SK-N-SH treated with all-trans-retinoic acid at 6 μM for 48 hours (cell line): ENCODE measurements at regions not wholly inside any gene's neighbourhood (a gene's known extent, or its start where the extent isn't known, plus 50 kb on each side); places are given as distances from the start of the nearest gene placed in this dataset.
"Not testable (repeated sequence)": the region's sequence is repeated elsewhere in the genome, so short reads cannot be mapped to it uniquely, and the experiment has no call there.

Source experiments
- ATAC-seq: fragments of 200-7000 bp; cut with Tn5 transposase; 3 replicates; pipeline ENCODE4 v1.9.1; 2020; ENCODE audit warnings: mild to moderate bottlenecking, moderate library complexity
- ARNTL ChIP-seq: fragments of 450-650 bp; formaldehyde crosslinking; IDR thresholded peaks from 2 replicates; pipeline ENCODE4 v1.5.0; 2020; ENCODE audit warnings: low read depth, mild to moderate bottlenecking, moderate library complexity, borderline replicate concordance
- CSDC2 ChIP-seq: fragments of 250-450 bp; sonication (Bioruptor Pico); IDR thresholded peaks from 2 replicates; pipeline ENCODE4 v1.5.0; 2020; ENCODE audit warnings: mild to moderate bottlenecking, moderate library complexity
- ESRRG ChIP-seq: fragments of 250-450 bp; sonication (Bioruptor Pico); IDR thresholded peaks from 2 replicates; pipeline ENCODE4 v1.6.1; 2021; ENCODE audit warnings: mild to moderate bottlenecking
- GLIS3 ChIP-seq: fragments of 250-450 bp; sonication (Bioruptor Pico); IDR thresholded peaks from 2 replicates; pipeline ENCODE4 v1.5.0; 2020; ENCODE audit warnings: mild to moderate bottlenecking, moderate library complexity
- ISL1 ChIP-seq: fragments of 250-450 bp; sonication (Bioruptor Pico); IDR thresholded peaks from 2 replicates; pipeline ENCODE4 v2.1.2; 2022; ENCODE audit warnings: mild to moderate bottlenecking, moderate library complexity
- OSR1 ChIP-seq: fragments of 250-450 bp; sonication (Bioruptor Pico); IDR thresholded peaks from 2 replicates; pipeline ENCODE4 v1.8.0; 2022; ENCODE audit warnings: moderate library complexity, mild to moderate bottlenecking, inconsistent platforms
- PPARA ChIP-seq: fragments of 250-450 bp; sonication (Bioruptor Pico); IDR thresholded peaks from 2 replicates; pipeline ENCODE4 v1.5.0; 2020; ENCODE audit warnings: mild to moderate bottlenecking, borderline replicate concordance
- RARB ChIP-seq: fragments of 250-450 bp; sonication (Bioruptor Pico); IDR thresholded peaks from 2 replicates; pipeline ENCODE4 v1.8.0; 2021; ENCODE audit warnings: mild to moderate bottlenecking, moderate library complexity
- SNAI2 ChIP-seq: fragments of 250-450 bp; sonication (Bioruptor Pico); IDR thresholded peaks from 2 replicates; pipeline ENCODE4 v1.5.0; 2020; ENCODE audit warnings: mild to moderate bottlenecking, moderate library complexity
- TCF4 ChIP-seq: fragments of 250-450 bp; sonication (Bioruptor Pico); IDR thresholded peaks from 2 replicates; pipeline ENCODE4 v1.8.0; 2021; ENCODE audit warnings: mild to moderate bottlenecking, moderate library complexity, borderline replicate concordance
- TOX ChIP-seq: fragments of 250-450 bp; sonication (Bioruptor Pico); IDR thresholded peaks from 2 replicates; pipeline ENCODE4 v1.8.0; 2021; ENCODE audit warnings: mild to moderate bottlenecking, moderate library complexity, borderline replicate concordance
- ZC3H10 ChIP-seq: fragments of 250-450 bp; sonication (Bioruptor Pico); IDR thresholded peaks from 2 replicates; pipeline ENCODE4 v1.5.1; 2021; ENCODE audit warnings: mild to moderate bottlenecking, moderate library complexity
- ZFP3 ChIP-seq: fragments of 250-450 bp; sonication (Bioruptor Pico); IDR thresholded peaks from 2 replicates; pipeline ENCODE4 v1.5.0; 2020; ENCODE audit warnings: mild to moderate bottlenecking, moderate library complexity
- ZFP30 ChIP-seq: fragments of 450-650 bp; formaldehyde crosslinking; IDR thresholded peaks from 2 replicates; pipeline ENCODE4 v1.5.0; 2022; ENCODE audit warnings: mild to moderate bottlenecking, moderate library complexity
- ZNF70 ChIP-seq: fragments of 450-650 bp; formaldehyde crosslinking; IDR thresholded peaks from 2 replicates; pipeline ENCODE4 v1.5.0; 2020; ENCODE audit warnings: mild to moderate bottlenecking, moderate library complexity
- ZNF8 ChIP-seq: fragments of 450-650 bp; formaldehyde crosslinking; IDR thresholded peaks from 2 replicates; pipeline ENCODE4 v1.5.0; 2020; ENCODE audit warnings: mild to moderate bottlenecking, moderate library complexity
- TF ChIP-seq, protein P1 (sequence below): fragments of 250-450 bp; sonication (Bioruptor Pico); IDR thresholded peaks from 2 replicates; pipeline ENCODE4 v1.5.1; 2021; ENCODE audit warnings: mild to moderate bottlenecking, moderate library complexity
- TF ChIP-seq, protein P2 (sequence below): fragments of 250-450 bp; sonication (Bioruptor Pico); IDR thresholded peaks from 2 replicates; pipeline ENCODE4 v1.8.0; 2020; ENCODE audit warnings: mild to moderate bottlenecking, moderate library complexity, borderline replicate concordance
- TF ChIP-seq, protein P3 (sequence below): fragments of 250-450 bp; sonication (Bioruptor Pico); IDR thresholded peaks from 2 replicates; pipeline ENCODE4 v1.8.0; 2021; ENCODE audit warnings: low read depth, mild to moderate bottlenecking, moderate library complexity, borderline replicate concordance
- TF ChIP-seq, protein P4 (sequence below): fragments of 250-450 bp; sonication (Bioruptor Pico); IDR thresholded peaks from 2 replicates; pipeline ENCODE4 v1.5.1; 2020; ENCODE audit warnings: low read depth, mild to moderate bottlenecking, moderate library complexity
- TF ChIP-seq, protein P5 (sequence below): fragments of 250-450 bp; sonication (Bioruptor Pico); IDR thresholded peaks from 2 replicates; pipeline ENCODE4 v1.5.0; 2020; ENCODE audit warnings: mild to moderate bottlenecking, moderate library complexity

DNA sequence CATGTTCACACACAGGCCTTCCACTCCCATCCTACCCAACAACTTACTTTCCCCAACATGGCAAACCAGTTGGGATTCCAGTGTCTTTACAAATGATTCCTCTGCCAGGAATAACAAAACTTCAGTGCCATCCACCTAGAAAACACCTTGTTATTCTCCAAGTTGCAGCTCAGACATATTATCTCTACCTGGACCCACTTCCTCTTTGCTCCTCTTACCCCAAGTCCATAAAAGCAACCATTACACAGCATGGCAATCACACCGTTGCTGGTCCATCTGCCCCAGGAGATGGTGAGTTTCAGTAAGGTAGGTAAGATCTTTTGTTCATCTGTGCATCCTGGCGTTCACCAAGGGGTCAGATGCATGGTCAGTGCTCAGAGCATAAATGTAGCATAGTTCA, 66.0 kb upstream of the CSF1 start:
- no peak for TF ChIP-seq OSR1 (CRISPR knock-in tag)
- TF ChIP-seq ZFP30 (CRISPR knock-in tag), result no peak
- TF ChIP-seq GLIS3 (CRISPR knock-in tag), result no peak
- no peak for TF ChIP-seq TOX
- no peak for TF ChIP-seq ZFP3
- TF ChIP-seq, protein P1, sequence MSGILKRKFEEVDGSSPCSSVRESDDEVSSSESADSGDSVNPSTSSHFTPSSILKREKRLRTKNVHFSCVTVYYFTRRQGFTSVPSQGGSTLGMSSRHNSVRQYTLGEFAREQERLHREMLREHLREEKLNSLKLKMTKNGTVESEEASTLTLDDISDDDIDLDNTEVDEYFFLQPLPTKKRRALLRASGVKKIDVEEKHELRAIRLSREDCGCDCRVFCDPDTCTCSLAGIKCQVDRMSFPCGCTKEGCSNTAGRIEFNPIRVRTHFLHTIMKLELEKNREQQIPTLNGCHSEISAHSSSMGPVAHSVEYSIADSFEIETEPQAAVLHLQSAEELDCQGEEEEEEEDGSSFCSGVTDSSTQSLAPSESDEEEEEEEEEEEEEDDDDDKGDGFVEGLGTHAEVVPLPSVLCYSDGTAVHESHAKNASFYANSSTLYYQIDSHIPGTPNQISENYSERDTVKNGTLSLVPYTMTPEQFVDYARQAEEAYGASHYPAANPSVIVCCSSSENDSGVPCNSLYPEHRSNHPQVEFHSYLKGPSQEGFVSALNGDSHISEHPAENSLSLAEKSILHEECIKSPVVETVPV (CRISPR knock-in tag), result no peak
- TF ChIP-seq ZNF8 (CRISPR knock-in tag), result no peak
- TF ChIP-seq, protein P2, sequence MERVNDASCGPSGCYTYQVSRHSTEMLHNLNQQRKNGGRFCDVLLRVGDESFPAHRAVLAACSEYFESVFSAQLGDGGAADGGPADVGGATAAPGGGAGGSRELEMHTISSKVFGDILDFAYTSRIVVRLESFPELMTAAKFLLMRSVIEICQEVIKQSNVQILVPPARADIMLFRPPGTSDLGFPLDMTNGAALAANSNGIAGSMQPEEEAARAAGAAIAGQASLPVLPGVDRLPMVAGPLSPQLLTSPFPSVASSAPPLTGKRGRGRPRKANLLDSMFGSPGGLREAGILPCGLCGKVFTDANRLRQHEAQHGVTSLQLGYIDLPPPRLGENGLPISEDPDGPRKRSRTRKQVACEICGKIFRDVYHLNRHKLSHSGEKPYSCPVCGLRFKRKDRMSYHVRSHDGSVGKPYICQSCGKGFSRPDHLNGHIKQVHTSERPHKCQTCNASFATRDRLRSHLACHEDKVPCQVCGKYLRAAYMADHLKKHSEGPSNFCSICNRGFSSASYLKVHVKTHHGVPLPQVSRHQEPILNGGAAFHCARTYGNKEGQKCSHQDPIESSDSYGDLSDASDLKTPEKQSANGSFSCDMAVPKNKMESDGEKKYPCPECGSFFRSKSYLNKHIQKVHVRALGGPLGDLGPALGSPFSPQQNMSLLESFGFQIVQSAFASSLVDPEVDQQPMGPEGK, result no peak
- ATAC-seq, result no peak

DNA sequence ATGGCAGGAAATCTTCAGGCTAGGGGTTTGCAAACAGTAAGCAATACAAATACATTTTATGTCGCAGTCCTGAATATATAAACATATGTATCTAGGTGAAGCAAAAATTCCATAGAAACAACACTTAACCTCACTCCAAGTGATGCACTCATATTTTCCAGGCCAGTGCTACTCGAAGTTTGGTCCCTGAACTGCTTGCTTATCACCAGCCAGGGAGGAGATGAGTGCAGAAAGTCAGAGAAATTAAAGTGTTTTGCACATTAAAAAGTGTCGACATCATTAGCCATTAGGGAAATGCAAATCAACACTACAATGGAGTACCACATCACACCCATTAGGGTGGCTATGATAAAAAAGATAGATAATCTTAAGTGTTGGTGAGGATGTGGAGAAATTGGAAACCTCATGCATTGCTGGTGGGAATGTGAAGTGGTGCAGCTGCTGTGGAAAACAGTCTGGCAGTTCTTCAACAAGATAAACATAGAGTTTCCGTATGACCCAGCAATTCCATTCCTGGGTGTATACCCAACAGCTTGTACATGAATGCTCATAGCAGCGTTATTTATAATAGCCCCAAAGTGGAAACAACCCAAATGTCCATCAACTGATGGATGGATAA, 70.5 kb upstream of the CSF1 start:
- no peak for TF ChIP-seq OSR1 (CRISPR knock-in tag)
- TF ChIP-seq ZFP30 (CRISPR knock-in tag), result no peak
- TF ChIP-seq, protein P3, sequence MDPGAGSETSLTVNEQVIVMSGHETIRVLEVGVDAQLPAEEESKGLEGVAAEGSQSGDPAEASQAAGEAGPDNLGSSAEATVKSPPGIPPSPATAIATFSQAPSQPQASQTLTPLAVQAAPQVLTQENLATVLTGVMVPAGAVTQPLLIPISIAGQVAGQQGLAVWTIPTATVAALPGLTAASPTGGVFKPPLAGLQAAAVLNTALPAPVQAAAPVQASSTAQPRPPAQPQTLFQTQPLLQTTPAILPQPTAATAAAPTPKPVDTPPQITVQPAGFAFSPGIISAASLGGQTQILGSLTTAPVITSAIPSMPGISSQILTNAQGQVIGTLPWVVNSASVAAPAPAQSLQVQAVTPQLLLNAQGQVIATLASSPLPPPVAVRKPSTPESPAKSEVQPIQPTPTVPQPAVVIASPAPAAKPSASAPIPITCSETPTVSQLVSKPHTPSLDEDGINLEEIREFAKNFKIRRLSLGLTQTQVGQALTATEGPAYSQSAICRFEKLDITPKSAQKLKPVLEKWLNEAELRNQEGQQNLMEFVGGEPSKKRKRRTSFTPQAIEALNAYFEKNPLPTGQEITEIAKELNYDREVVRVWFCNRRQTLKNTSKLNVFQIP (CRISPR knock-in tag), result no peak
- TF ChIP-seq, protein P4, sequence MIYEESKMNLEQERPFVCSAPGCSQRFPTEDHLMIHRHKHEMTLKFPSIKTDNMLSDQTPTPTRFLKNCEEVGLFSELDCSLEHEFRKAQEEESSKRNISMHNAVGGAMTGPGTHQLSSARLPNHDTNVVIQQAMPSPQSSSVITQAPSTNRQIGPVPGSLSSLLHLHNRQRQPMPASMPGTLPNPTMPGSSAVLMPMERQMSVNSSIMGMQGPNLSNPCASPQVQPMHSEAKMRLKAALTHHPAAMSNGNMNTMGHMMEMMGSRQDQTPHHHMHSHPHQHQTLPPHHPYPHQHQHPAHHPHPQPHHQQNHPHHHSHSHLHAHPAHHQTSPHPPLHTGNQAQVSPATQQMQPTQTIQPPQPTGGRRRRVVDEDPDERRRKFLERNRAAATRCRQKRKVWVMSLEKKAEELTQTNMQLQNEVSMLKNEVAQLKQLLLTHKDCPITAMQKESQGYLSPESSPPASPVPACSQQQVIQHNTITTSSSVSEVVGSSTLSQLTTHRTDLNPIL (CRISPR knock-in tag), result no peak
- no peak for TF ChIP-seq CSDC2 (CRISPR knock-in tag)
- no peak for TF ChIP-seq ZC3H10 (CRISPR knock-in tag)
- TF ChIP-seq ESRRG (CRISPR knock-in tag), result no peak
- no peak for TF ChIP-seq TOX
- no peak for TF ChIP-seq SNAI2 (CRISPR knock-in tag)
- no peak for TF ChIP-seq RARB
- TF ChIP-seq, protein P1 (CRISPR knock-in tag), result no peak
- no peak for TF ChIP-seq ZNF70 (CRISPR knock-in tag)
- TF ChIP-seq TCF4, result no peak
- no peak for TF ChIP-seq ISL1
- no peak for TF ChIP-seq GLIS3 (CRISPR knock-in tag)
- no peak for TF ChIP-seq ARNTL (CRISPR knock-in tag)
- ATAC-seq, result no peak

DNA sequence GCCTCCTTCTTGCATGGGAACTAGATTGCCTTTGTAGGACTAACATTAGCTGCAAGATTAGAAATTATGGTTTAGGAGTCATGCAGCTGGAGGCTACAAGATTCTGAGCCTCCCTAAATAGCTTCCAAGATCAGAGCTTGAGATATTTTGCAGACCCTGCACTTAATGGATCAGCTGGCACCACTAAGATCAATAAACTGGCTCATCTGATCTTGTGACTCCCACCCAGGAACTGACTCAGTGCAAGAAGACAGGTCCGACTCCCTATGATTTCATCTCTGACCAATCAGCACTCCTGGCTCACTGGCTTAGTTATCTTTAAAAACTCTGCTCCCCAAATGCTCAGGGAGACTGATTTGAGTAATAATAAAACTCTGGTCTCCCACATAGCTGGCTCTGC, 71.4 kb upstream of the CSF1 start:
- ATAC-seq, result not testable (repeated sequence)
- TF ChIP-seq ISL1, result peak; percentile 55

DNA sequence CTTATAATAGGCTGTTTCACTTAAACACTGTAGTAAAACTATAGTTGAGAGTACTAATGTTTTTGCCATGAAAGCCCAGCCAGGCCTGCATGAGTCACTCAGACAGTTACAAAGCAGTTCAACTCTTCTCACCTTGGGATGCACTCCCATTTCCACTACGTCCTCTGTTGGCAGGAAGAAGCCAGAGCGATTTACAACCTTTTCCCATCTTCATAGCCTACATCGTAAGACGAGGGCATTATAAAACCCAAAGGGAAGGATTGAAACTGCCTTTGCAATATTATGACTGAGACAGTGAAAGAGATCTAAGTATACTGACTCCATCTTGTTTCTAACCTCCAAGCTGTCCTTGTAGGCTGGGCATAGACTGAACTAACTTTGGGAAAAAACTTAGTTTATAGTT, 71.8 kb upstream of the CSF1 start:
- peak; percentile 40; the same call in 1 of the 3 replicates for ATAC-seq
- TF ChIP-seq TOX, result no peak
- TF ChIP-seq ZC3H10 (CRISPR knock-in tag), result no peak
- TF ChIP-seq, protein P2, result no peak
- TF ChIP-seq CSDC2 (CRISPR knock-in tag), result no peak
- TF ChIP-seq PPARA, result no peak
- TF ChIP-seq, protein P5, sequence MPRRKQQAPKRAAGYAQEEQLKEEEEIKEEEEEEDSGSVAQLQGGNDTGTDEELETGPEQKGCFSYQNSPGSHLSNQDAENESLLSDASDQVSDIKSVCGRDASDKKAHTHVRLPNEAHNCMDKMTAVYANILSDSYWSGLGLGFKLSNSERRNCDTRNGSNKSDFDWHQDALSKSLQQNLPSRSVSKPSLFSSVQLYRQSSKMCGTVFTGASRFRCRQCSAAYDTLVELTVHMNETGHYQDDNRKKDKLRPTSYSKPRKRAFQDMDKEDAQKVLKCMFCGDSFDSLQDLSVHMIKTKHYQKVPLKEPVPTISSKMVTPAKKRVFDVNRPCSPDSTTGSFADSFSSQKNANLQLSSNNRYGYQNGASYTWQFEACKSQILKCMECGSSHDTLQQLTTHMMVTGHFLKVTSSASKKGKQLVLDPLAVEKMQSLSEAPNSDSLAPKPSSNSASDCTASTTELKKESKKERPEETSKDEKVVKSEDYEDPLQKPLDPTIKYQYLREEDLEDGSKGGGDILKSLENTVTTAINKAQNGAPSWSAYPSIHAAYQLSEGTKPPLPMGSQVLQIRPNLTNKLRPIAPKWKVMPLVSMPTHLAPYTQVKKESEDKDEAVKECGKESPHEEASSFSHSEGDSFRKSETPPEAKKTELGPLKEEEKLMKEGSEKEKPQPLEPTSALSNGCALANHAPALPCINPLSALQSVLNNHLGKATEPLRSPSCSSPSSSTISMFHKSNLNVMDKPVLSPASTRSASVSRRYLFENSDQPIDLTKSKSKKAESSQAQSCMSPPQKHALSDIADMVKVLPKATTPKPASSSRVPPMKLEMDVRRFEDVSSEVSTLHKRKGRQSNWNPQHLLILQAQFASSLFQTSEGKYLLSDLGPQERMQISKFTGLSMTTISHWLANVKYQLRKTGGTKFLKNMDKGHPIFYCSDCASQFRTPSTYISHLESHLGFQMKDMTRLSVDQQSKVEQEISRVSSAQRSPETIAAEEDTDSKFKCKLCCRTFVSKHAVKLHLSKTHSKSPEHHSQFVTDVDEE (CRISPR knock-in tag), result no peak
- no peak for TF ChIP-seq ZNF70 (CRISPR knock-in tag)
- no peak for TF ChIP-seq ESRRG (CRISPR knock-in tag)
- TF ChIP-seq, protein P3 (CRISPR knock-in tag), result no peak
- no peak for TF ChIP-seq OSR1 (CRISPR knock-in tag)
